Activated naive CD8-positive, alpha-beta T cell treated with anti-CD3 and anti-CD28 coated beads for 36 hours (primary cell): ENCODE measurements at regions not wholly inside any gene's neighbourhood (a gene's known extent, or its start where the extent isn't known, plus 50 kb on each side); places are given as distances from the start of the nearest gene placed in this dataset.
"Not testable (repeated sequence)": the region's sequence is repeated elsewhere in the genome, so short reads cannot be mapped to it uniquely, and the experiment has no call there.

Source experiments
- DNase-seq: peaks from one replicate; pipeline ENCODE4 v3.0.0; 2021
- H3K27ac Mint-ChIP-seq: one replicate; pipeline ENCODE4 v1.8.0; 2022; ENCODE audit warnings: mild to moderate bottlenecking, moderate library complexity, mixed read lengths
- H3K27me3 Mint-ChIP-seq: one replicate; pipeline ENCODE4 v1.8.0; 2022; ENCODE audit warnings: mild to moderate bottlenecking, mixed read lengths
- H3K36me3 Mint-ChIP-seq: one replicate; pipeline ENCODE4 v1.8.0; 2021; ENCODE audit warnings: mild to moderate bottlenecking, mixed read lengths
- H3K4me1 Mint-ChIP-seq: one replicate; pipeline ENCODE4 v1.8.0; 2021; ENCODE audit warnings: mixed read lengths
- H3K4me3 Mint-ChIP-seq: one replicate; pipeline ENCODE4 v1.8.0; 2022; ENCODE audit warnings: mild to moderate bottlenecking, moderate library complexity, mixed read lengths
- H3K9me3 Mint-ChIP-seq: one replicate; pipeline ENCODE4 v1.8.0; 2022; ENCODE audit warnings: mixed read lengths

DNA sequence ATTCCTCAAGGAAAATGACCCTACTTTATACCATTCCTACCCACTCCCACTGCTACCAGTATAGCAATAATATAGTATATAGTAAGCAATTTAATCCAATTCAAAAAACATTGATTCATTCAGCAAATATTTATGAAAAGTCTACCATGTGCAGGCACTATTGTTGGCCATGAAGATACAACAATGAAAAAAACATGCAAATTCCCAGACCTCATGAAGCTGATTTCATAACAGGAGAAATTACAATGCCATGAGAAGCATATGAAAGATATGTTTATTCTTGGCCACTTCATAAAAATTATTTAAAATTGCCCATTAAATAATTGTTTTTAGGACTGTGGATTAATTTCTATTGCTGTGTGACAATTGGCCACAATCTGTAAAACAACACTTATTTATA, 315.8 kb upstream of the COL8A1 start:
- no peak for DNase-seq
- Mint-ChIP-seq H3K27me3 (no peaks in the 10 kb centered on the region), H3K27ac (no peak overlapping the region), H3K9me3 (no peaks in the 10 kb centered on the region), H3K36me3 (no peaks in the 10 kb centered on the region), H3K4me1 (no peaks in the 10 kb centered on the region), H3K4me3 (no peak overlapping the region)

DNA sequence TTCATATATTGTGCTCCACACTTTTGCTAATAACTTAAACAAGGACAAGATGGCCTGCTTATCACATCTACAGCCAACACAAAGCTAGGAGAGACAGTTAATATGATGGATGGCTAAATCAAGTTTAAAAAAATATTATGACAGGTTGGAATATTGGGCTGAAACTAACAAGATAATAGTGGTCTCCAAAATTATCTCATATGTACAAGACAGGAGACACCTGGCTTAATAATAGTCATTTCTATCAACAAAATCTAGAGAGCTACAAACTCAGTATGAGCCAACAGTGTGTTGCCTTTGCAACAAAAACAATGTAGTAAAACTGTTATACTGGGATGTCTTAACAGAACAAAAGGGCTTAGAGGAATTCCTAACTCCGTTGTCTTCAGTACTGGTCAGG, 317.1 kb upstream of the COL8A1 start:
- Mint-ChIP-seq H3K4me1 (no peaks in the 10 kb centered on the region), H3K9me3 (no peaks in the 10 kb centered on the region), H3K4me3 (no peak overlapping the region), H3K36me3 (no peaks in the 10 kb centered on the region), H3K27me3 (no peaks in the 10 kb centered on the region), H3K27ac (no peak overlapping the region)
- DNase-seq, result no peak

DNA sequence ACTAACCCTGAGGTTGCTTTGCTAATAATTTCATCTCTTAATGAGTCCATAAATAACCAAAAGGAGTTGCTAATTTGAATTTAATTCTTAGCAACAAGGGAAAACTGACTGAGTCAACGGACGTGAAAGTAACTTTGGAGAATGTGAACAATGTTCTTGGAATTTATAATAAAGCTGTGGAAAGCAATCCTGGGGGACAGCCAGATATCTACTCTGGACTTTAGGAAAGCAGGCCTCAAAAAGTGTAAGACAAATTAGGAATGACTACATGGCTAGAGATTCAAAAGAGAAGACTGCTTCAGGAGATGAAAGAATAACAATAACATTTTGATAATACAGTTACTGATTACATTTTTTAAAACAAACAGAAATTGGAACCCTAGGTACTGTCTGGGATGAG, 318.4 kb upstream of the COL8A1 start:
- Mint-ChIP-seq H3K27ac (no peak overlapping the region), H3K27me3 (no peaks in the 10 kb centered on the region), H3K36me3 (no peaks in the 10 kb centered on the region), H3K4me3 (no peak overlapping the region), H3K9me3 (no peaks in the 10 kb centered on the region), H3K4me1 (no peaks in the 10 kb centered on the region)
- no peak for DNase-seq

DNA sequence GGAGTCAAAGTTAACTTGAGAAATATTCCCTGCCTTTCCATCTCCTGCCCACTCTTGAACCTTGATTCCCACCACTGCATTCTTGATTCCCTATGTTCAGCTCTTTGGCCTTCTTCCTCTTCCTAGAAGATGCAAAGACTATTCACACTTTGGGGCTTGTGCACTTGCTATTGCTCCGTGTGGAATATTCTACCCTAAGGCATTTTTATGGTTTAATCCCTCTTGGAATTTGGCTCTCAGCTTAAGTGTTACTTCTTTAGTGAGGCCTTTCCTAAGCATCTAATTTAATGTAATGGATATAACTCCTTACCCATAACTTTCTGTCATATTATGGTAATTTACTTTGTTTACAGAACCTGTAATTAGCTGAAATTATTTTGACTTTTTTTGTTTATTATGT, 318.9 kb upstream of the COL8A1 start:
- DNase-seq, result no peak
- no peaks in the 10 kb centered on the region for H3K9me3 Mint-ChIP-seq
- H3K4me3 Mint-ChIP-seq, result no peak overlapping the region
- H3K27me3 Mint-ChIP-seq, result no peaks in the 10 kb centered on the region
- H3K36me3 Mint-ChIP-seq, result no peaks in the 10 kb centered on the region
- H3K27ac Mint-ChIP-seq, result no peak overlapping the region
- H3K4me1 Mint-ChIP-seq, result no peaks in the 10 kb centered on the region

DNA sequence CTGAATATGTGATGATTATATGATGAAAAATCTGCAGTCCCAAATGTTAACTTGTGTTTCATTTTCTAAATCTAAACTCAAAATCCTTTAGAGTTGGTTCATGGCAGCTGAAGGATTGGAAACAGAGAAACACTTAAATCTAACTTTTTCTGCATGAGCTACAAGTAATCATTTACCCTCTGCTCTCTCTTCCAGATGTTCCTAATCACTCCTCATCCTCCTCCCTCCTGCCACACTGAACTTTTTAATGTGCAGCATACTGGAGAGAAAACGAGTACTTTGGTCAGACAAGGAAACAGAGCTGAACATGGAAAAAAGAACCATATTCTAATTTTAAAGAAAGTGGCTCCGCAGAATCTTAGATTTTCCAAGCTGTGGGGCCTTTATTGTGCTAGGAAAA, 321.2 kb upstream of the COL8A1 start:
- no peak for DNase-seq

DNA sequence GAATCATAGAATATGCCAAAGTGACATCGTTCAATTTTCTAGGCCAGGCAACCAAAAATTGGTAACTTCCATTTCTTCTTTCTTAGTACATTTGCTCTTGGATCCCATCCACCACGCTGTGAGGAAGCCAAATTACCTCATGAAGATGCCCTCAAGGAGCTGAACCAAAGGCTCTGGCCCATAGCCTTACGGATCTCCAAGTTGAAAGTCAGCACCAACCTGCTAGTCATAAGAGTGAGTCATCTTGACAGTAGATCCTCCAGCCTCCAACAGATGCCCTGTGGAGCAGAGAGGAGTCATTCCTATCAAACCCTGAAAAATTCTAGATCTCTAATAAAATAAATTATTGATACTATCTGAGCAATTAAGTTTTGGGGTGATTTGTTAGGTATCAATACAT, 322.5 kb upstream of the COL8A1 start:
- H3K4me3 Mint-ChIP-seq, result no peak overlapping the region
- H3K27me3 Mint-ChIP-seq, result no peaks in the 10 kb centered on the region
- no peak for DNase-seq
- no peak overlapping the region for H3K27ac Mint-ChIP-seq
- H3K4me1 Mint-ChIP-seq, result no peaks in the 10 kb centered on the region
- H3K36me3 Mint-ChIP-seq, result no peaks in the 10 kb centered on the region
- H3K9me3 Mint-ChIP-seq, result peaks cover 7% of the 10 kb centered on the region

More for the DNA sequence above, 321.2 kb upstream of the COL8A1 start:
- Mint-ChIP-seq H3K4me1 (no peaks in the 10 kb centered on the region), H3K36me3 (no peaks in the 10 kb centered on the region), H3K27me3 (no peaks in the 10 kb centered on the region), H3K9me3 (peaks cover 3% of the 10 kb centered on the region), H3K4me3 (no peak overlapping the region), H3K27ac (no peak overlapping the region)

DNA sequence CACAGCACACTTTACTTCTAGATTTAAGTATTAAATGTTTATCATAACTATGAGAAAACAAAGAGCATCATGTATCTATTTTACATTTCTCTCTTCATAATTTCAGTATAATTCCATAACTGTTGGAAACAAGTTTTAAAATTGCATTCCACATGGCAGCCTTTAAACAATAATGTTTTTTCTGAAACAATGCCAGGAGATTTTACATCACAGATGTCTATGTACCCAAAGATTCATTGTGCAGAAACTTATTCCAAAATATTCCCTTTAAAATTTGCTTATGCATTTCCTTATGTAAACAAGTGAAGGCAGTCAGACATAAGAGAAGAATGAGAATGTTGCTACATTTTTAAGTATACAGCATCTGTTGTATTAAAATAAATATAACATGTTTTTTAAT, 324.9 kb upstream of the COL8A1 start:
- DNase-seq, result no peak
- Mint-ChIP-seq H3K27me3 (no peaks in the 10 kb centered on the region), H3K36me3 (no peaks in the 10 kb centered on the region), H3K27ac (no peak overlapping the region), H3K4me3 (no peak overlapping the region), H3K4me1 (no peaks in the 10 kb centered on the region), H3K9me3 (peaks cover 8% of the 10 kb centered on the region)

DNA sequence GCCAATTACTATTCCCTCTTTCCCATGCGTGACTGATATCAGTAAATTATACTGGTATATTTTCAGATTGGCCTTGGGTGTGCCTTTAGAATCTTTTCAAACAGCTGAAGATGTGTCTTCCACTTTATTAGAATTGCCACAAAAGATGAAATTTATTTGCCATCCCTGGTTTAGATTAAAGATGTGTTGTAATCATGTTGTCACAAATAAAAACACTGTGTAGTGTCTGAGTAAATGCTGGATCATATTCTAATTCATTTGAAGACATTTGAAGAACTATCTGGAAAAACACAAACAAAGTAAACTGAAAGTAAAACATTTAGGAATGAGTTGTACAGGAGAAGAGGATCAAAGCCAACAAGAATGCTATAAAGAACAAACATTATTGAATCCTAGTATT, 339.7 kb upstream of the COL8A1 start:
- no peaks in the 10 kb centered on the region for H3K27me3 Mint-ChIP-seq
- H3K4me3 Mint-ChIP-seq, result no peak overlapping the region
- no peaks in the 10 kb centered on the region for H3K4me1 Mint-ChIP-seq
- no peak for DNase-seq
- H3K27ac Mint-ChIP-seq, result no peak overlapping the region
- peaks cover 4% of the 10 kb centered on the region for H3K9me3 Mint-ChIP-seq
- H3K36me3 Mint-ChIP-seq, result no peaks in the 10 kb centered on the region

DNA sequence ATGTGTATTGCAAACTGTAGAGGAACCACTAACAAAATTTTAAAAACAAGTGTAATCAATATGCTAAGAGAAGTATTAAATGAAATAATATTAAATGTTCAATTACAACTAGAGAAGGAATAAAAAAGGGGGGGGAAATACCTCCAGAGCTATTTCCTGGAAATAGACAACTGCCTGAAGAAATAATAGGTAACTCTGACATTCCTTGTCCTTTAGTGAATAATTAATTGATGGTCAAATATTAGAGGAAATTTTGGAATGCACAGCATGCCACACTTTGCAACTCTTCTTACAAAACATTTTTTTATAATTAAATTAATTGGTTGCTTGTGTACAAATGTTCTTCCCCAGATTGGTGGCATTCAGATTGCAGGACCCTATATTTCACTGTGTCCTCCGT, 342.6 kb upstream of the COL8A1 start:
- DNase-seq, result no peak
- peaks cover 1% of the 10 kb centered on the region for H3K36me3 Mint-ChIP-seq
- H3K4me1 Mint-ChIP-seq, result no peaks in the 10 kb centered on the region
- no peak overlapping the region for H3K27ac Mint-ChIP-seq
- no peaks in the 10 kb centered on the region for H3K27me3 Mint-ChIP-seq
- no peak overlapping the region for H3K4me3 Mint-ChIP-seq
- H3K9me3 Mint-ChIP-seq, result peaks cover 7% of the 10 kb centered on the region

DNA sequence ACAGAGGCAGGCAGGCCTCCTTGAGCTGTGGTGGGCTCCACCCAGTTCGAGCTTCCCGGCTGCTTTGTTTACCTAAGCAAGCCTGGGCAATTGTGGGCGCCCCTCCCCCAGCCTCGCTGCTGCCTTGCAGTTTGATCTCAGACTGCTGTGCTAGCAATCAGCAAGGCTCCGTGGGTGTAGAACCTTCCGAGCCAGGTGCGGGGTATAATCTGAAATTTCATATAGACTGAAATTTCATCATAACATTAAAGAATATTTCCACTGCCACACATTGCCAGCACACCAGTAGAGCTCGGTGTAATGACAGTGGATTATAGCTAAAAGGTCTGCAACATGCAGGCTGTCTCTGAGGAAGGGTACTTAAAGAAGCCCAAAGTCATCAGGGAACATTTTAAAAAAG, 344.3 kb upstream of the COL8A1 start:
- H3K4me1 Mint-ChIP-seq, H3K9me3 Mint-ChIP-seq, DNase-seq, H3K36me3 Mint-ChIP-seq, H3K27ac Mint-ChIP-seq, H3K4me3 Mint-ChIP-seq, H3K27me3 Mint-ChIP-seq: not testable (repeated sequence)

DNA sequence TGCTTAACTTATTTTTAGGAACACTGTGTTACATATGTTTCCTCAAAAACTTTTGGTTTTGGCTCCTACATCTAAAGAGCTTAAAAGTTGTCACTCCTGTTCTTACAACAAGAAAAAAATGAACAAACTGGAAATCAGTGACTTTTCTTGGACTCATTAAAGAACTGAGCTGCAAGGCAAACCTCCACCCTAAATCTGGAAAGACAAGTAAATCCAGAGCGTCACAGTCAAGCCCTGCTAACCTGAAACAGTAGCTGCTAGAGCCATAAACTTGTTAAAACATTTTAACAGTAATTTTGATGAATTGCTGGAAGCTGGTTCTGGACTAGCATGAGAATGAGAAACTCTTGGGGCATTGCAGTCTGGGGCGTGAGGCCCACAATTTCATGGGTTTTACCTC, 350.5 kb upstream of the COL8A1 start:
- Mint-ChIP-seq H3K27me3 (no peaks in the 10 kb centered on the region), H3K9me3 (peaks cover 5% of the 10 kb centered on the region), H3K27ac (no peak overlapping the region), H3K4me3 (no peak overlapping the region), H3K36me3 (no peaks in the 10 kb centered on the region), H3K4me1 (no peaks in the 10 kb centered on the region)
- DNase-seq, result no peak

DNA sequence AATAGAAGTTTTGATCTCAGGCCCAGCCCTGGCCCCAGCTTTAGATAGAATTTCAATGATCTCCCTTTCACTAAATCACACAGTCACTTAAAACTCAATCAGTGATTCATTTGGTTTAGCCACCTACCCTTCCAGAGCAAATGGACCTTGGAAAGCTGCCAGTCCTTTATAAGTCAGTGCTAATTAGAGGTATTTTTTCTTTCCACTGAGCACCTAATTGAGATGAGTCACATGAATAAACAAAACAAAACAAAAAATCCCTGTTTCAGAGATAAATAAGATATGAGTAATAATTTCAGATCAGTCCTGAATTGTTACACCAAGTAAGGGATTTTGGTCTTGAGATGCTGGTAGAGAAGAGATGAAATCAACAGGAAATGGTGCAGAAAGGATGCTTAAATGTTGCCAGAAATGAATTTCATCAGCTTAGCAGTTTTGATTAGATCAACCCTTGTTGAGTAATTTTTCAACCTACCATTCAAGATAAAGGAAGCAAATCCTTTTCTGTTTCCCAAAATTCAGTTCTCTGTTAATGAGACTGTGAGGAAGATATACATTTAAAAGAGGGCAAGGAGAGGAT, 352.0 kb upstream of the COL8A1 start:
- DNase-seq, result no peak
- Mint-ChIP-seq H3K27me3 (no peaks in the 10 kb centered on the region), H3K9me3 (peaks cover 5% of the 10 kb centered on the region), H3K27ac (no peak overlapping the region), H3K4me1 (no peaks in the 10 kb centered on the region), H3K4me3 (no peak overlapping the region), H3K36me3 (no peaks in the 10 kb centered on the region)

DNA sequence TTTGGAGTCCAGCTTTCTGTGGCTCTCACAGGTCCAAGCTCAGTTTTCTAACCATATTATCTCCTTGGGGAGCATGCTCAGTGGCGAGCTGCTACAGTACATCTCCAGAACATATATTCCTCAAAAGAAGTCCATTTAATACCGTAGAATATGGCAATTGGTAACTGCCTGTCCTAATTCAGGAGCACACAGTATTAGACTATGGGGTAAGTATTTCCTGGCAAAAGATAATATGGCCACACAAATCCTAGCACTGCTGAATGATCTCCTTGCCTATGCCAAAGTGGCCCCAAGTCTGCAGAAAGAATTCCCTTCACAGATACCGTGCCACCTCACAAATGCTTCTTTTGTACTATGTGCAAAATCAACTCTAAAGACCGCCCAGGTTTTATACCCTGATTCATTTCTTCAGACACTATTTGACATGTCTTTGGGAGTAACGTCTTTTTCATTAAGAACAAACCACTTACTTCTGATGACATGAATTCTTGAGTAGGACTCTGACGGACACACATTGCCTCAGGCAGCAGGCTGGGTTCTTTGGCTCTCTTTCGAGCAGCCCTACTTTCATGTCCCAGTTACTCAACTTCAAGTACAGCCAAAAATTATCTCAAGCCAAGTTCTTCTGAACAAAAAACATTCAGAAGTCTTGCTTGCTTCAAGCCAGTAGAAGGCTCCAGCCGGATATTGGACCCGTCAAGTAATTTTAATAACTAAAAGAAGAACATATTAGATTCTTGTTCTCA, 368.3 kb upstream of the DCBLD2 start:
- no peak for DNase-seq
- peaks cover 2% of the 10 kb centered on the region for H3K9me3 Mint-ChIP-seq
- H3K4me1 Mint-ChIP-seq, result no peaks in the 10 kb centered on the region
- H3K27me3 Mint-ChIP-seq, result no peaks in the 10 kb centered on the region
- no peak overlapping the region for H3K4me3 Mint-ChIP-seq
- H3K36me3 Mint-ChIP-seq, result no peaks in the 10 kb centered on the region
- no peak overlapping the region for H3K27ac Mint-ChIP-seq

DNA sequence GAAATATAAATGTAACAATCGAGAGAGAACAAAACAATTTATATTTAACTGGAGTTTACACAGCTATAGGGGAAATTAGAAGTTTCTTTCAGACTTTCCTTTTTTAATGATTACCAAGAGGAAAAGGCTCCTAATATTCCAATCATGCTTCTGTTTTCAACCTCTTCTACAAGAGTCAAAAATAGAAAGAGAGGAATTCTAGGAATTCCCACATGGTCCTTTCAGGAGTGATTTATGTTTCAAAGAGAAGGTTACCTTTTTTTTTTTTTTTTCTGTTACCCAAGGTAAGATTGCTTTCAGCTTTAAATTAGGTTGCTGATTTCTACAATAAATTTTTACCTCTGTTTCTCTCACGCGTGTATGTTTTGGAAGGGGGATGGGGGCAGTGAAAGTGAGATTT, 355.3 kb upstream of the DCBLD2 start:
- DNase-seq, result no peak
- Mint-ChIP-seq H3K9me3 (peaks cover 5% of the 10 kb centered on the region), H3K36me3 (no peaks in the 10 kb centered on the region), H3K27me3 (no peaks in the 10 kb centered on the region), H3K4me3 (no peak overlapping the region), H3K27ac (no peak overlapping the region), H3K4me1 (no peaks in the 10 kb centered on the region)

DNA sequence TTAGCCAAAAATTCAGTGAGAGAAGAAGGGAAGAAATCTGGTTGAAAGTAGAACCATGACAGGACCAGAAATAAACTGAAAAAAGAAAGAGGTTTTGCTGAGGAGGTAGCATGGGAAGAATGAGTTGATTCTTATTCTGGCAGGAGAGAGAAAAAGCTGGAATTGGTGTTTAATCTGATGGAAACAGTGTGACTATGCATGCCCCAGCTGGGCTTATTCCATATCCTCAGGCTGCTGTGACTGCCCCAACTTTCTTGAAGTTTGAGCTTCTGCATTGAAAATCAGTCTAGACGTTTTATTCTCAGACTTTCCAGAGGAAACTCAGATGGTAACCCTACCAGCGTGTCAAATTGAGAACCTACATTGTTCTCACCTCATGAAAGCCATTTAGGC, 352.5 kb upstream of the DCBLD2 start:
- Mint-ChIP-seq H3K36me3 (no peaks in the 10 kb centered on the region), H3K9me3 (peaks cover 5% of the 10 kb centered on the region), H3K27me3 (no peaks in the 10 kb centered on the region), H3K4me1 (no peaks in the 10 kb centered on the region), H3K4me3 (no peak overlapping the region), H3K27ac (no peak overlapping the region)
- no peak for DNase-seq

DNA sequence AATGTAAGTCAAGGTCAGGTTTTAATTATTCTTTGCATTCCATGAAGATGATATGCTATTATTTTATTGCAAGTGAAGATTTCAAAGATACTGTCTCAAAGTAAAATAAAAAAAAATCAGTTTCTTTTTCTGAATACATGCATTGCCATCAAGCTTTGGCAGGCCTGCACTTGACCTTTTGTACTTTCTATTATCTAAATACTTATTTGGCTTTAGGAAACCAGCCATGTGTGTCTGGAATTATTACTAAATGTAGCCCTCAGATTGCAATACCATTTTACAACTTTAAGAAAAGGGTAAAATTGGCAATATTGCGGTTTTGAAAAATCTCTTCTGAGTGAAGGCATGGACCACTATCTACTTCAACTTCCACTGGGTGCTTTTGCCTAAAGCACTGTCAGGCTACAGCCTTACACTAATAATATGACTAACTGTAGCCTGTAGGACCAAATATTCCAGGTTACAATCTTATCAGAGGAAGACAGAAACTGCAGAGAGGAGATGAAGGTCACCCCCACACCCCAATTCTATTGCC, 349.4 kb upstream of the DCBLD2 start:
- H3K9me3 Mint-ChIP-seq, result no peaks in the 10 kb centered on the region
- DNase-seq, result no peak
- no peaks in the 10 kb centered on the region for H3K27me3 Mint-ChIP-seq
- H3K4me1 Mint-ChIP-seq, result no peaks in the 10 kb centered on the region
- no peaks in the 10 kb centered on the region for H3K36me3 Mint-ChIP-seq
- no peak overlapping the region for H3K4me3 Mint-ChIP-seq
- no peak overlapping the region for H3K27ac Mint-ChIP-seq
